ENCODE measurements at regions not wholly inside any gene's neighbourhood (a gene's known extent, or its start where the extent isn't known, plus 50 kb on each side); places are given as distances from the start of the nearest gene placed in this dataset.

- no peak for DNase-seq (ENCODE audit: extremely low read depth, low read depth)
- no peak for TF ChIP-seq CTCF (IDR thresholded peaks at IDR 0.05; ENCODE audit: low read depth, low read length, missing control alignments)
- H3K4me3 ChIP-seq (replicated peaks; ENCODE audit: low read depth, low read length), result no peak overlapping the region
These were observed 1230.4 kb downstream of the AACS start for GRCh38 chr12:126295652-126296051.

GRCh38 chr12:126309278-126309677 lies 1244.0 kb downstream of the AACS start:
- no peak for DNase-seq (ENCODE audit: extremely low read depth, low read depth)
- no peak overlapping the region for H3K4me3 ChIP-seq (replicated peaks; ENCODE audit: low read depth, low read length)
- no peak for TF ChIP-seq CTCF (IDR thresholded peaks at IDR 0.05; ENCODE audit: low read depth, low read length, missing control alignments)

- no peak overlapping the region for H3K4me3 ChIP-seq (replicated peaks; ENCODE audit: low read depth, low read length)
- no peak for DNase-seq (ENCODE audit: extremely low read depth, low read depth)
- TF ChIP-seq CTCF (IDR thresholded peaks at IDR 0.05; ENCODE audit: low read depth, low read length, missing control alignments), result no peak
These were observed 1247.2 kb downstream of the AACS start for GRCh38 chr12:126312457-126312856.

- H3K4me3 ChIP-seq (replicated peaks; ENCODE audit: low read depth, low read length), result no peak overlapping the region
- no peak for DNase-seq (ENCODE audit: extremely low read depth, low read depth)
- no peak for TF ChIP-seq CTCF (IDR thresholded peaks at IDR 0.05; ENCODE audit: low read depth, low read length, missing control alignments)
These were observed 1251.2 kb downstream of the AACS start for GRCh38 chr12:126316411-126316810.

GRCh38 chr12:126337556-126338441 lies 1272.6 kb downstream of the AACS start:
- no peak for TF ChIP-seq CTCF (IDR thresholded peaks at IDR 0.05; ENCODE audit: low read depth, low read length, missing control alignments)
- peak; percentile 53 for DNase-seq (ENCODE audit: extremely low read depth, low read depth)
- no peak overlapping the region for H3K4me3 ChIP-seq (replicated peaks; ENCODE audit: low read depth, low read length)

- H3K4me3 ChIP-seq (replicated peaks; ENCODE audit: low read depth, low read length), result no peak overlapping the region
- DNase-seq (ENCODE audit: extremely low read depth, low read depth), result no peak
- TF ChIP-seq CTCF (IDR thresholded peaks at IDR 0.05; ENCODE audit: low read depth, low read length, missing control alignments), result no peak
These were observed 1277.6 kb downstream of the AACS start for GRCh38 chr12:126342866-126343265.
